HG02798 (cell line): ENCODE measurements at regions not wholly inside any gene's neighbourhood (a gene's known extent, or its start where the extent isn't known, plus 50 kb on each side); places are given as distances from the start of the nearest gene placed in this dataset.
"Not testable (repeated sequence)": the region's sequence is repeated elsewhere in the genome, so short reads cannot be mapped to it uniquely, and the experiment has no call there.

Experiments
- ATAC-seq: cut with Tn5 transposase; IDR thresholded peaks from one replicate; pipeline ENCODE4 v1.9.1; 2021; ENCODE audit warnings: mild to moderate bottlenecking; ENCODE audit not compliant: unreplicated experiment, poor library complexity

DNA sequence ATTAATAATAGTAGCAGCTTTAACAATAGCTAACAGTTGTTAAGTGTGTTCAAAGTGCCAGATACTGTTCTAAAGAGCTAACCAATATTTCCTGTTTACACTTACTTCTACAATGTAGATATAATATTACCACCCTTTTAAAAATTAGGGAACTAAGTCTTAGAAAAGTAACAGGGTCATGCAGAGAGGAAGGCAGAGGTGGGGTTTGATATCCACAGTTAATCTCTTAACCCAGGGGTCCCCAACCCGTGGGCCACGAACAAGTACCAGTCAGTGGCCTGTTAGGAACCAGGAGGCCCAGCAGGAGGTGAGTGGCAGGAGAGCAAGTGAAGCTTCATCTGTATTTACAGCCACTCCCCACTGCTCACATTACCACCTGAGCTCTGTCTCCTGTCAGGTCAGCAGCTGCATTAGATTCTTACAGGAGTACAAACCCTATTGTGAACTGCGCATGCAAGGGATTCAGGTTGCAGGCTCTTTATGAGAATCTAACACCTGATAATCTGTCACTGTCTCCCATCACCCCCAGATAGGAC is 89.1 kb downstream of the ACTL7B start:
- no peak for ATAC-seq

DNA sequence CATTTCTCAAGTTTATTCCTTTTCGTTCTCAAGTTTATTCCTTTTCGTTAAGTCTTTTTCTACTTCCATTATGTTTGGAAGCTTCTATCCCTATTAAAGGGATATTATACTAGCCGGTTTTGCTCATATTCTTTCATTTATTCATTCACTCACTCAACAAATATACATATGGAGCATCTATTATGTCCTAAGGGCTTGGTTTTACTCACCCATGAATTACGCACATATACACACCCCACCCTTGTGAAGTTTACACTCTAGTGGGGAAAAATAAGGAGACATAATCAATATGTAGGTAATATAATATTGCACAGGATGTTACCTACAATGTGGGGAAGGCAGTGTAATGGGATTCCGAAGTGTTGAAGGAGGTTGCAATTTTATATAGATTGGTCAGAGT is 90.5 kb downstream of the ACTL7B start:
- ATAC-seq = no peak

DNA sequence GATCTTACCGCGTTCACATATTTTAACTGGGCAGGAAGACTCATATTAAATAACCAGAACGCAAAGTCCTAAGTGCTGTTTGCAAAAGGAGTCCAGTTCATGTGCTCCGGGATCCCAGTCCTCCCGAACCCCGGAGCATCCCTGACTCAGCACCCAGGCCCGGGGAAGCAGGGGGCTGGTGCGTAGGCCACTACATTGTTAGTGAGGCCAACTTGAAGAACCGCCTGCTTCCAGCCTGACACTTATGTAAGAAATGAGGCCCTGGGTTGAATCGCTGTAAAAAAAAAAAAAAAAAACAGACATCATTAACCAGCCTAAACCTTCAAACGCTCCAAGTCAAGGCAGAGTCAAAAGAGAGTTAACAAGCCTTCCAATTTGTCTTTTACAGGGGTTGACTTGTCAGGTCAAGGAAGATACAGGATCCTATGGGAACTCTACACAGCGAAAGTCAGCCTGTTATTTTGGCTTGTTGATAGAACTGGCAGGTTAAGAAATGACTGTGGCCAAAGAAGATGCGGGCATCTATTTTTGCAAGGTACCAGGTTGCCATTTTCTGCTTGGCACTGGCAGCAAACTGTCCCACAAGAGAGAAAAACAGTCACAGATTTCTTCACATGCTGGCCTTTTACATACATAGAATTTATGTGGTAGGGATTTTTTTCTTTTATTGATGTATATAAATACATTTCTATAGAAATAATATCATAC is 93.3 kb downstream of the ACTL7B start:
- no peak for ATAC-seq

DNA sequence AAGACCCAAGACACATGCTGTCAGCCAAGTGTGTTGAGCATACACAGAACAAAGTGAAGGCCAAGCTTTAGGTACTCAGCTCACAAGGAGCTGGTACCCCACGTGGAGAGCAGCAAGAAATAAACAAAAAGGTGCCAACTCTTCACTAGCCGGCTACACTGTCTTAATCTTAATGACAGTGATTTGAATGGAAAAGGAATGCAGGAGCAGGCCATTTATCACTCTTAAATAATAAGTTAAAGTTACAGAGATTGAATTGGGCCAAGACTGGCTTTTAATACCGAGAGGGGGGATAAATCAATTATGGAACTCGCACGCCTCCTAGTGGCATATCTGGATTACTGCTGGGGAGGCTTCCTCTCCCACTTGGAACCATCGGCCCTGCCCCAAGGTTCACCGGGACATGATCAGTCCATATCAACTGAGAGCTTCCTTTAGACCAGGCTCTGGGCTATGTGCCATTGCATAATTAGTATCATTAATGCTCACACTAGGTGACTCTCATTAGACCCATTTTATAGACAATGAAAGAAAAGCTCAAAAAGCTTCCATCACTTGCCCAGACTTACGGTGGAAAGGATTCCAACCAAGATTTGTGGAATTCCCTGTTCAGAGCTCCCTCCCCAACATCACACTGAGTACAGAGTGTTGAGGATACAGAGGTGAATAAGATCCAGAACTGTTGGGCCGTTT is 94.0 kb downstream of the ACTL7B start:
- ATAC-seq = peak; percentile 73

DNA sequence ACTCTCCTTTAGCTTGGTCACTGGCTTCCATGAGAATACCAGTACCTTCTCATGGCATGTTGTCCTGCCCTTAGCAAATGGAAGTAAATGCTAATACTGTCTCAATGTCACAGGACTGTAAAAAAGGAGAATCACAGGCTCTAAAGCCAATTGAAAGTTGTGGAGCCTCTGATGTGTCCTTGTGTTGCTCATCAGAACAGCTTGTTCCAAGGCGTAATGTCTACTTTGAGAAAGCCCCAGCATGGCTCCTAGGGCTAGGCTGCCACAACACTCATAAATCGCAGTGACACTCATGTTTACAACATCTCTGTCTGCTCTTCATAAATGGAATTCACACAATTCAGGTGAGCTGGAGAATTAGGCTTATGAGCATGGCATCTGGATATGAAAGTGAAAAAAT is 94.9 kb downstream of the ACTL7B start:
- no peak for ATAC-seq

DNA sequence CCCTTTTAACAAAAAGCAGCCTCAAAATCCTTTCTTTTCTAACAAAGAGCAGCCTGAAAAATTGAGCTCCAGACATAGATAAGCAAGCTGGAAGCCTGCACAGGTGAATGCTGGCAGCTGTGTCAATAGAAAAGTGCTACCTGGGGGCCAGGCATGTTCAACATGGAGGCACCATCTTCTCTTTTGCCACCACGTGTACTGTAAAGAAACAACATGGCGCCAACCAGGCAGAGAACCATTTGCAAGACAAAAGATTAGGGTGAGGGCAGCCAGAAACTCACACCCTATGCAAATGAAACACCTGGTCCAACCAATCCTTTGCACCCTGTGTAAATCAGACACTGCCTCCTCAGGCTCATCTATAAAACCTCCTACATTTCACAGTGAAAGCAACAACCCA is 96.0 kb downstream of the ACTL7B start:
- ATAC-seq = no peak

DNA sequence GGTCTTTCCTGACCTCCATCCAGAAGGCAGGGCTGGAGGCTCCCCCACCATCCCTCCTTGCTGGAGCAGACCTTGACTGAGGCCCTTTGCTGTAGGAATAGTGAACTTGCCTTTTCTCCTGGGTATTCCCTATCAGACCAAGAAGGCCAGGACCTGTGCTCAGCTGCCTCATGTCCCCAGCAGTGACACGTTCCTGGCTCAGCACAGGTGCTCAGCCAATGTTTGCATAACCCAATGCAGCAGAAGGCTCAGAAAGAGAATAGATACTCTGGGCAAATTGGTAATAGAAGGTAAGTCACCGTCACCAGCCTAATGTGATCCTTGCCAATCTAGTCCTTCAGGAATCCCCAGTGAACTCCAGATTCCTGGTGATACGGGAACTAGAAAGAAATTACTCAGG is 96.4 kb downstream of the ACTL7B start:
- no peak for ATAC-seq

DNA sequence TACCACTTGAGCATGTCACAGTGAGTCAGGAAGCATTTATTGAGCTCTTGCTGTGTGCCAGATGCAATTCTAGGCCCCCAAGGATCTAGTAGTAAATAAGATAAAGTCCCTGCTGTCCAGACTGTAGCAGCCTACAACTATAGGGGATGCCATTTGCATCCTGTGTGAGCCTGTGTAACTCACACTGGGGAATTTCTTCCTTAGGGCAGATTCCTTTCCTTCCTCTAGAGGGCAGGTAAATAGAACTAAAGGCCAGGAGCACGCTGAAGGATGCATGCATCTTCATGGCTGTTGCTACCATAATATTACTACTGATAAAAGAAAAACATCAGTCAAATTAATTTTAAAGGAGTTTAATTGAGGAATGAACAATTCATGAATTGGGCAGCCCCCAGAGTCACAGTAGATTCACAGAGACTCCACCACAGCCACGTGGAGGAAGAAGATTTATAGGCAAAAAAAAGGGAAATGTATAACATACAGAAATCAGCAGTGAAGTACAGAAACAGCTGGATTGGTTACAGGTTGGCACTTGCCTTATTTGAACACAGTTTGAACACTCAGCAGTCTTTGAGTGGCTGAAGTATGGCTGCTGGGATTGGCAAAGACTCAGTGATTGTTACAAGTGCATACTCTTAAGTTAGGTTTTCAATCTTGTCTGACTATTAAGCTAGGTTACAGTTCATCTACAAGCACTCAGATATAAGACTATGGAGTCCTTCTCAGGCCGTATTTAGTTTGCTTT is 98.9 kb downstream of the ACTL7B start:
- no peak for ATAC-seq

DNA sequence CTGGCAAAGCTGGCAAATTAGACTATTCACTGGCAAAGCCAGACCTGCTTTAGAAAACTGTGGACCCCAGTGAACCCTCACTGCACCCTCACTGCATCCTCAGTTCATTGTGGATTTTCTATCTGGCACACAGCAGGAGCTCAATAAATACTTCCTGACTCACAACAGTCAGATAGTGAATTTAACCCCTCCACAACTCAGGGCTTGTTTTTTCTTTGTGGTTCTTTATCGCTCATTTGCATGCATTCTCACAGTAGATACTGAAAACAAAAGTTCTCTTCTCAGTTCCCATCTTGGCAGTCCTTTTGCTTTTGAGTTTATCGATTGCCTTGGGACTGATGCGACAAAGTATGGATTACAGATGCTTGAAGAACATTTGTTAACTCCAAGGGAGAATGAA is 99.8 kb downstream of the ACTL7B start:
- ATAC-seq = peak; percentile 69

DNA sequence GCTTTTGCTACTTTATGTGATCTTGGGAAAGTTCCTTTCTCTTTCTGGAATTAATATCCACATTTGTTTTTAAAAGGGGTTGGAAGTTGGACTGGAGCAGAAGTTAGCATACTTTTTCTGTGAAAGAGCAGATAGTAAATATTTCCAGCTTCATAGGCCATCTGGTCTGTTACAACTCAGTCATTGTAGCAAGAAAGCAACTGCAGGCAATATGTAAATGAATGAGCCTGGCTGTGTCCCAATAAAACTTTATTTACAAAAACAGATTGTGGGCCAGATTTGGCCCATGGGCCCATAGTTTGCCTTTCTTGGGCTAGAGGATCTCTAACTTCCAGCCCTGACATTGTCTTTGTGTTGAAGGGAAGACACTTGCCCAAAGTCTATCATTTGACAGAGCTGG is 104.4 kb downstream of the ACTL7B start:
- no peak for ATAC-seq

DNA sequence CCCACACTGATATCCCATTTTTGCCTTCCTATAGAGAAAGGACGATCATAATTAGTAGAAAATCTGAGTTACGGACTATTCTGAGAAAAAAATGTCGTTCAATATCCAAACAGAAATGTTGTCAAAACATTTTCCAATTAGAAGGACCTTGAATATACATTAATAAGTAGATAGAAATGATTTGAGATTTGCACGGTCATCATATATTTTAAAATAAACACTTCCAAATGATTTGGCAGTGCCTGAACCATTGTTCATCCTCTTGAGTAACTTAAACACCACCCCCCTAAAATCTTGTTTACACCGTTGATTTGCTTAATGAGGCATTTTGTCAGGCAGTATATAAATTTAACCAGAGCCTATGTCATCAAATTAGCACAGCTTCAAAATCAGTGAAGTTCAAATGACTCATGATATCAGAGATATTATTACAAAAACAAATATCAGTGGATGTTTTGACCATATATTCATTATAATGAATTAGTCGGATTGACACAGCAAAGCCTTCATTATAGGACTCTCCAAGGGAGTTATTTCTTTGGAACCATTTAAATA is 105.0 kb downstream of the ACTL7B start:
- ATAC-seq = no peak

DNA sequence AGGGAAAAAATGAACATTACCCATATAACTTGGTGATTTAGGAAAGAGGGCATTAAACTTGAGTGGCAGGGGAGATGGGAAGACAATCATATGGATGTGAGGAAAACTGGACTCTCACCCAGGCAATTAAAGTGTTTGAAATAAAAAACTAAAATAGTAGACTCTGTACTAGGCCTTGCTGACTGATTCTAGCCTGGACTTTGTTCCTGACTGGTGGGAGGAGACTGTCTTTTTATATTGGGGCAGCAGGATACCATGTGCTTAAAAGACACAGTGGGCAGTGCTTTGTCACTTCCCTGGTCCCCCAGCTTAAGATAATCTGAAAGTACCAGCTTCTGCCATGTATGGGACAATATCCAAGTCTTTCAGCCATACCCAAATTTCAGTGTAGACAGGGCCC is 107.0 kb downstream of the ACTL7B start:
- ATAC-seq = no peak

DNA sequence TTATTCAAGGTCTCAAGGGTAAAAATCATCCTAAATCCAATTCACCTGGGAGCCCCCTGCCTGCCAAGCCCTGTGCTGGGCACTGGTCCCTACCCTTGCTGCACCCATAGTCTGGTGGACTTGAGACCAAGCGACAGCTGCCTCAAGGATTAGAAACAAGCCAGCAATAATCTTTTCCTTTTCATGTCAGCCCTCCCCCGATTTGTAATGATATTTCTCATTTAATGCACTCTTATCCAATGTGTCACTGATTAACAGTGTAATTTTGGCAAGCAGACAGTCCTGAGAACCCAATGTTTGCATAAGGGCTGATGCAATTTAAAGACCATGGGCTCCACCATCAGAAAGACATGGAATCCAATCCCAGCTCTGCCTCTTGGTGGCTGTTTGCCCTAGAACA is 108.9 kb downstream of the ACTL7B start:
- ATAC-seq = no peak

DNA sequence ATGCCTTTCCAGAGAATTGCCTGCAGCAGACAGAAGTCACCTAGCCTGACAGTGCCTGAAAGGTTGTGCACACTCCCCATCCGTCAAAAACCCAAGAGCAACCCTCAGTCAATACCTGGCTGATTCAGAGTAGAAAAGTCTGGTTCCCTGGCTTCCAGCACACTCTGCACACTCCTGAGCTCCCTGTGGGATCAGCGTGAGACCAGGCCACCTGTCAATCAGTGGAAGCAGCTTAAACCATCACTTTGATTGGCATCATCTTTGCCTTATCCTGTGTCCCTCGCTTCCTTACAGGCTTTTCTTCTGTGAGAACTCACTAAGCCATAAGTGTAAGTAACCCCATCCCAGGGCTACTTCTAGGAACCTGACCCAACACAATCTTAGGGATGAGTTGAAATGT is 109.8 kb downstream of the ACTL7B start:
- no peak for ATAC-seq

DNA sequence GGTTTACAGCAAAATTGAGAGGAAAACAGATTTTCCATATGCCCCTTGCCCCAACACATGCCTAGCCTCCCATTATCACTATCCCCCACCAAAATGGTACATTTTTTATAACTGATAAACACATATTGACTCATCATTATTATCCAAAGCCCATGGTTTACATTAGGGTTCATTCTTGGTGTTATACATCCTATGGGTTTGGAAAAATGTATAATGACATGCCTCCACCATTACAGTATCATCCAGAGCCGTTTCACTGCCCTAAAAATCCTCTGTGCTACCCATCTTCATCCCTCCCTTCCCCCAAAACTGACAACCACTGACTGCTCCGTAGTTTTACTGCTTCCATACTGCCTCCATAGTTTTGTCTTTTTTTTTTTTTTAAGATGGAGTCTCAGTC is 111.1 kb downstream of the ACTL7B start:
- ATAC-seq = no peak

DNA sequence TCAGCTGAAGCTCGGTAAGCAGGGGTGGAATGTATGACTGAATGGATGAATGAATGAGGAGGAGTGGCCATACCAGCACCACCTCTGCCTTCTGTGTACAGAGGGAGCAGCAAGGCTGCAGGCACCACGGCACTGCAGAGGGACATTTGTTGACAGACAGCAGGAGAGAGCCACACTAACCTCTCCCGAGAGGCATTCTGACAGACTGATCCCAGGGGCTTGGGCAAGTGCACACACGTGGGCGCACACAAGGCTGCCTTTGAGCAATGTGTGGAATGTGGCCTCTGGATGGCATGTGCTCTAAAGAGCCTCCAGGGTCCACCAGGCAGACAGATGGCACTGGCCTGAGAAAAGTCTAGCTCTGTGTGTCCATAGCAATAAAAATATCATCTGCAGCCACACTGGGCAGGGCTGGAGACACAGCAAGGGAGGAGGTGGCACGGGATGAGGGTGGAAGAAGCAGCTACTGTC is 111.8 kb downstream of the ACTL7B start:
- ATAC-seq = no peak

DNA sequence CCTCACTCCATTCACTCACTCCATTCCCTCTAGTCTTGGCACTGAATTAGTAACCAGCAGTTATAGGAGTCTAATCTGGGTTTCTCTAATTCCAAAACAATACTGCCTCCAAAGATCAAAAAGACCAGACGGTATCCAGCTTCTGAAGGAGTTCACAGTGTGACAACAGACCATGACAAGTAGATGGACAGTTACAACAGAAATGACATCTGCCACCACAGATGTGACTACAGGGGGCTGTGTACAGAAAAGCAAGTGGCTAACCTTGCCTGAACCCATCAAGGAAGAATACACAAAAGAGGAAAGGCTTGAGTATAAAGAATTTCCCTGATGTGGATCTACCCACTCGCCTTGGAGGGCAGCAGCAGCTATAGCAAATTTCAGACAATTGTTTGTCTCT is 112.4 kb downstream of the ACTL7B start:
- ATAC-seq = no peak

DNA sequence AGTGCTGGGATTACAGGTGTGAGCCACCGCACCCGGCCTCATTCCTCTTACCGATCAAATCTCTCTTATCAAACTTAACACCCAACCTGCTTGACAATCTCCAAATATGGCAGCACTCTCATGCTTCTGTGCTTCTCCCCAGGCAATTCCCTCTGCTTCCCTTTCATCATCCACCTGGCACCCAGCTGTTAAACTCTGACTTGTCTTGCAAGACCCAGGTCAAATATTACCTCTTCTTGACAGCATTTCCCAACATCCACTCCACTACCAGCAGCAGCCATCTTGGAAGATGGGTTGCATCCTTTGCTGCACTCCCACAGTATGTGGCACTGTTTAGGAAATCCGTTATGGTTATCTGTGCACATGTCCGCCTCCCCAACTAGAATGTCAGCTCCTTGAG is 113.6 kb downstream of the ACTL7B start:
- ATAC-seq = no peak

DNA sequence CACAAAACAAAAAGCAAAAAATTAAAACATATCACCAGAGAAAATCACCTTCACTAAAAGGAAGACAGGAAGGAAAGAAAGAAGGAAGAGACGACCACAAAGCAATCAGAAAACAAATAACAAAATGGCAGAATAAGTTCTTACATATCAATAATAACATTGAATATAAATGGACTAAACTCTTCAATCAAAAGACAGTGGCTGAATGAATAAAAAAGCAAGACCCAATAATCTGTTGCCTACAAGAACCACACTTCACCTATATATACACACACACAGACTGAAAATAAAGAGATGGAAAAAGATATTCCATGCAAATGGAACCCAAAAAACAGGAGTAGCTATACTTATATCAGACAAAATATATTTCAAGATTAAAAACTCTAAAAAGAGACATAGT is 124.5 kb downstream of the ACTL7B start:
- not testable (repeated sequence) for ATAC-seq

DNA sequence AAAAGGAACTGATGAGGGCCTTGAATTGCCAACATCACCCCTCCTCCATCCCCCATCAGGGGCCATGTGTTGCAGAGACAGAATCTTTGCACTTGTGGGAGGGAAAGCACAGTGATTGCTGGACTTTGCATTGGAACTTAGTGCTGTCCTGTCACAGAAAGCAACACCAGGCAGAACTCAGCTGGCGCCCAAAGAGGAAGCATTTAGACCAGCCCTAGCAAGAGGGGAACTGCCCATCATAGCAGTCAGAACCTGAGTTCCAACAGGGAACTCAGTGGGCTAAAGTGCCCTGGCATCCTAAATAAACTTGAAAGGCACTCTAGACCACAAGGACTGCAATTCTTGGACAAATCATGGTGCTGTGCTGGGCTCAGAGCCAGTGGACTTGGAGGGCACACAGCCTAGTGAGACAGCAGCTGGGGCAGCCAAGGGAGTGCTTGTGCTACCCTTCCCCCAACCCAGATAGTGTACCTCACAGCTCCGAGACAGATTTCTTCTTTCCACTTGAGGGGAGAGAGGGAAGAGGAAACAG is 128.1 kb downstream of the ACTL7B start:
- no peak for ATAC-seq

DNA sequence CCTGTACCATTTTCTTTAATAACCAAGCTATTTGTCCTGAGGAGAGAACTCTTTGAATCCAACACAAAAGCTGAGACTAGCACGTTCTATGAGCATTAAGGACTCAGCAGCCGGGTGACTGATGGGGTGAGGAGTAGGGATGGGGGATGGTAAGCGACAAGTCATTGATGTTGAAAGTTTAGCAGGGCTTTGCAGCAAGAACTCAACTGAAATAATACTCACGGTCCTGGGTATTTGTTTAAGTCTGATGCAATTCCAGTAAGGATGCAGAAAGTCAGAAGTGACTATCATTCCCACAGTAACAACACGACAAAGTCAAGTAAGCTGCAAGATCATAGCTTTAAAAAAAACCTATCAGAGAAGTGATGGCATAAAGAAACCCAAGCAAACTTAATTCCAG is 131.1 kb downstream of the ACTL7B start:
- no peak for ATAC-seq
